ENCODE measurements at regions not wholly inside any gene's neighbourhood (a gene's known extent, or its start where the extent isn't known, plus 50 kb on each side); places are given as distances from the start of the nearest gene placed in this dataset.

DNA sequence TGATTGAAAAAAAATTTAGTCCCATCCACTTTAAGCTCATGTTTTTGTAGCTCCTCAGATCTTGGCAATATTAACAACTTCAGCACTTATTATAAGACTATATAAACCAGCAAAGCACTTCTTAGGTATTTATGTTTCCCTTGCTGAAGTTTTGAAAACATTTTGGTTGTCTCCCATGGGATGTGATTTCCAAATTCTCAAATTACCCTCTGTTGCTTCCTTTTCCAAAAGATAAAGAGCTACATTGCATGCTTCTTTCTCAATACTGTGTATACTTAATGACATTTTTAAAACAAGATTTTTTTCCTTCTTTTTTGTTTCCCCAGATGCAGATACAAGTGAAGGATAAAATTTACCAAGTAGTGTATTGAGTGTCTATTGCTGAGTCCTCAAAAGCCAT lies 567.1 kb downstream of the CSNK1G3 start:
- Mint-ChIP-seq H3K36me3 (ENCODE audit: insufficient read depth in 1 of 3, low read depth in 3 of 3) (peaks cover 0 to 5% (median 0%) of the 10 kb centered on the region in 3 experiments; a peak in 1 of 7 replicates), H3K27ac (no peak overlapping the region), H3K27me3 (ENCODE audit: low read depth) (no peaks in the 10 kb centered on the region), H3K4me3 (no peak overlapping the region), H3K9me3 (no peaks in the 10 kb centered on the region), H3K4me1 (peaks cover 0 to 5% of the 10 kb centered on the region in 2 experiments; a peak in 2 of 4 replicates)
- H3K56ac ChIP-seq (ENCODE audit: insufficient read length, low read depth, low read length): no peak overlapping the region
- H4K20me1 ChIP-seq (ENCODE audit: control insufficient read depth, insufficient read depth, insufficient read length): no peaks in the 10 kb centered on the region
- H3K9ac ChIP-seq (ENCODE audit: extremely low read depth, insufficient read length, low read length): no peak overlapping the region
- no peak overlapping the region for H2BK15ac ChIP-seq (ENCODE audit: low read depth, low read length)
- no peak overlapping the region for H3K23ac ChIP-seq (ENCODE audit: insufficient read length, low read depth, low read length)
- TF ChIP-seq, protein P1, sequence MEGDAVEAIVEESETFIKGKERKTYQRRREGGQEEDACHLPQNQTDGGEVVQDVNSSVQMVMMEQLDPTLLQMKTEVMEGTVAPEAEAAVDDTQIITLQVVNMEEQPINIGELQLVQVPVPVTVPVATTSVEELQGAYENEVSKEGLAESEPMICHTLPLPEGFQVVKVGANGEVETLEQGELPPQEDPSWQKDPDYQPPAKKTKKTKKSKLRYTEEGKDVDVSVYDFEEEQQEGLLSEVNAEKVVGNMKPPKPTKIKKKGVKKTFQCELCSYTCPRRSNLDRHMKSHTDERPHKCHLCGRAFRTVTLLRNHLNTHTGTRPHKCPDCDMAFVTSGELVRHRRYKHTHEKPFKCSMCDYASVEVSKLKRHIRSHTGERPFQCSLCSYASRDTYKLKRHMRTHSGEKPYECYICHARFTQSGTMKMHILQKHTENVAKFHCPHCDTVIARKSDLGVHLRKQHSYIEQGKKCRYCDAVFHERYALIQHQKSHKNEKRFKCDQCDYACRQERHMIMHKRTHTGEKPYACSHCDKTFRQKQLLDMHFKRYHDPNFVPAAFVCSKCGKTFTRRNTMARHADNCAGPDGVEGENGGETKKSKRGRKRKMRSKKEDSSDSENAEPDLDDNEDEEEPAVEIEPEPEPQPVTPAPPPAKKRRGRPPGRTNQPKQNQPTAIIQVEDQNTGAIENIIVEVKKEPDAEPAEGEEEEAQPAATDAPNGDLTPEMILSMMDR (conservative IDR thresholded peaks at IDR 0.05): no peak
- no peak overlapping the region for H3K18ac ChIP-seq (ENCODE audit: insufficient read length, low read depth, low read length)
- no peak overlapping the region for H3K4ac ChIP-seq (ENCODE audit: low read depth, low read length)
- H2AK5ac ChIP-seq (ENCODE audit: insufficient read length, low read length): no peak overlapping the region
- H3K23me2 ChIP-seq (ENCODE audit: insufficient read length, low read depth, low read length, poor library complexity, severe bottlenecking): no peaks in the 10 kb centered on the region
- H3K4me1 ChIP-seq (ENCODE audit: insufficient read depth, low read length): no peaks in the 10 kb centered on the region
- H3K27ac ChIP-seq (ENCODE audit: insufficient read length, low read depth, low read length): no peak overlapping the region
- no peak overlapping the region for H3T11ph ChIP-seq (ENCODE audit: low read length)
- no peak overlapping the region for H3K14ac ChIP-seq (ENCODE audit: insufficient read depth, low read length)
- no peaks in the 10 kb centered on the region for H3K27me3 ChIP-seq (ENCODE audit: insufficient read depth, low read length)
- H4K91ac ChIP-seq (ENCODE audit: insufficient read length, low read depth, low read length): no peak overlapping the region
- no peak overlapping the region for H2BK120ac ChIP-seq (ENCODE audit: low read depth, low read length, poor library complexity, severe bottlenecking)
- H2BK5ac ChIP-seq (ENCODE audit: insufficient read length, low read length): no peak overlapping the region
- no peaks in the 10 kb centered on the region for H3K9me3 ChIP-seq (ENCODE audit: control insufficient read depth, low read depth, low read length)
- no peak overlapping the region for H4K8ac ChIP-seq (replicated peaks; ENCODE audit: insufficient read length, low read depth, low read length)
- no peak overlapping the region for H2AFZ ChIP-seq (ENCODE audit: low read length)
- no peak overlapping the region for H2BK12ac ChIP-seq (ENCODE audit: insufficient read length, low read depth, low read length)
- H2BK20ac ChIP-seq (ENCODE audit: low read depth, low read length, poor library complexity, severe bottlenecking): no peak overlapping the region
- no peaks in the 10 kb centered on the region for H3K79me2 ChIP-seq (ENCODE audit: insufficient read depth, low read length)
- DNase-seq: no peak
- H3K4me2 ChIP-seq (ENCODE audit: insufficient read depth, insufficient read length, low read length): no peak overlapping the region
- H3K79me1 ChIP-seq (ENCODE audit: insufficient read depth, low read depth, low read length, poor library complexity, severe bottlenecking): no peaks in the 10 kb centered on the region
- no peak overlapping the region for H4K5ac ChIP-seq (ENCODE audit: insufficient read length, low read depth, low read length)
